ENCODE measurements at regions not wholly inside any gene's neighbourhood (a gene's known extent, or its start where the extent isn't known, plus 50 kb on each side); places are given as distances from the start of the nearest gene placed in this dataset.

DNA sequence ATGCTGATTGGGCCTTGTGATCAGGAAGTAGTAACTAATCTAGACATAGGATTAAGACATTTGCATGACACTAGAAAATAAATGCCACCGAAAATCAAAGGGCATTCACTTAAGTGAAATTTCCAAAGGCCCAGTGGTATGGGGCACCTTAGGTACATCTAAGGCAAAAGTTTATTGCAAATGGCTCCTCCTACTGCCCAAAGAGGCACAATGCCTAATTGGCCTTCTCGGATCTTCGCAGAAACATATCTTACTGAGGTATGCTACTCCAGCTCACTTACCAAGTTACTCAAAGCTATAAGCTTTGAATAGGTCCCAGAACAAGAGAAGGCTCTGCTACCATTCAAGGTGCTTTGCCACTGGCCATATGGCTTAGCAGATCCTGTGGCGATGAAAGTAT, 174.8 kb upstream of the CXCL13 start:
- intact Hi-C loops (cut with micrococcal nuclease; ENCODE audit: unreplicated experiment), result loop anchor here (5.0 kb wide), 2 partner anchors 64 to 189 kb away; no protein-coding TSS in a partner anchor

More for the DNA sequence above, 174.8 kb upstream of the CXCL13 start:
- Histone ChIP-seq H3K9ac (ENCODE audit: insufficient read depth, low read depth, low read length) (no peak overlapping the region), H4K20me1 (ENCODE audit: insufficient read depth, low read length) (no peaks in the 10 kb centered on the region), H3K4me2 (ENCODE audit: low read depth, low read length) (no peak overlapping the region), H3K79me2 (ENCODE audit: insufficient read depth, low read length) (no peaks in the 10 kb centered on the region), H3K4me3 (replicated peaks in 1 of 3; ENCODE audit: insufficient read depth in 1 of 3, low read depth in 2 of 3, low read length in 3 of 3) (no peak overlapping the region), H3K27me3 (ENCODE audit: control insufficient read depth in 1 of 2, insufficient read depth in 2 of 2, low read length in 2 of 2) (no peaks in the 10 kb centered on the region), H3K27ac (ENCODE audit: extremely low read length, insufficient read depth, low read length) (no peak overlapping the region), H2AFZ (ENCODE audit: low read length) (no peak overlapping the region), H3K9me3 (ENCODE audit: low read length) (no peaks in the 10 kb centered on the region), H3K4me1 (ENCODE audit: insufficient read depth, low read length) (no peaks in the 10 kb centered on the region), H3K36me3 (replicated peaks in 1 of 2; ENCODE audit: control insufficient read depth in 1 of 2, insufficient read depth in 2 of 2, low read length in 2 of 2) (no peaks in the 10 kb centered on the region)
- ATAC-seq (no peak), DNase-seq (ENCODE audit: low spot score) (no peak), FAIRE-seq (no peak)
- BruUV-seq (replicated peaks), result no TSS peak
- ChIA-PET CTCF (ENCODE audit: low intra/inter-chr PET ratio, low total read pairs) (no interaction called here), POLR2A (no interaction called here)
- in situ Hi-C loops (cut with HindIII; ENCODE audit: extremely low pct_ligation_motif_present, low pct_unique_long_range_greater_than_20kb), result loop anchor here (5.0 kb wide), 1 partner anchor 44 kb away; no protein-coding TSS in a partner anchor
- TF ChIP-seq KLF9 (CRISPR knock-in tag; IDR thresholded peaks at IDR 0.05; ENCODE audit: low read depth), result no peak
- TF ChIP-seq HMG20A (CRISPR knock-in tag; IDR thresholded peaks at IDR 0.05; ENCODE audit: borderline replicate concordance), result no peak
- no peak for TF ChIP-seq KMT2A (CRISPR knock-in tag; IDR thresholded peaks at IDR 0.05)
- TF ChIP-seq, protein P1, sequence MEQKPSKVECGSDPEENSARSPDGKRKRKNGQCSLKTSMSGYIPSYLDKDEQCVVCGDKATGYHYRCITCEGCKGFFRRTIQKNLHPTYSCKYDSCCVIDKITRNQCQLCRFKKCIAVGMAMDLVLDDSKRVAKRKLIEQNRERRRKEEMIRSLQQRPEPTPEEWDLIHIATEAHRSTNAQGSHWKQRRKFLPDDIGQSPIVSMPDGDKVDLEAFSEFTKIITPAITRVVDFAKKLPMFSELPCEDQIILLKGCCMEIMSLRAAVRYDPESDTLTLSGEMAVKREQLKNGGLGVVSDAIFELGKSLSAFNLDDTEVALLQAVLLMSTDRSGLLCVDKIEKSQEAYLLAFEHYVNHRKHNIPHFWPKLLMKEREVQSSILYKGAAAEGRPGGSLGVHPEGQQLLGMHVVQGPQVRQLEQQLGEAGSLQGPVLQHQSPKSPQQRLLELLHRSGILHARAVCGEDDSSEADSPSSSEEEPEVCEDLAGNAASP (CRISPR knock-in tag; IDR thresholded peaks at IDR 0.05; ENCODE audit: borderline replicate concordance), result no peak
- TF ChIP-seq, protein P2, sequence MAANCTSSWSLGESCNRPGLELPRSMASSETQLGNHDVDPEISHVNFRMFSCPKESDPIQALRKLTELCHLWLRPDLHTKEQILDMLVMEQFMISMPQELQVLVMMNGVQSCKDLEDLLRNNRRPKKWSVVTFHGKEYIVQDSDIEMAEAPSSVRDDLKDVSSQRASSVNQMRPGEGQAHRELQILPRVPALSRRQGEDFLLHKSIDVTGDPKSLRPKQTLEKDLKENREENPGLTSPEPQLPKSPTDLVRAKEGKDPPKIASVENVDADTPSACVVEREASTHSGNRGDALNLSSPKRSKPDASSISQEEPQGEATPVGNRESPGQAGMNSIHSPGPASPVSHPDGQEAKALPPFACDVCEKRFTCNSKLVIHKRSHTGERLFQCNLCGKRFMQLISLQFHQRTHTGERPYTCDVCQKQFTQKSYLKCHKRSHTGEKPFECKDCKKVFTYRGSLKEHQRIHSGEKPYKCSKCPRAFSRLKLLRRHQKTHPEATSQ (CRISPR knock-in tag; IDR thresholded peaks at IDR 0.05; ENCODE audit: borderline replicate concordance), result no peak
- TF ChIP-seq ZNF460 (CRISPR knock-in tag; IDR thresholded peaks at IDR 0.05; ENCODE audit: borderline replicate concordance), result no peak
- TF ChIP-seq RBAK (CRISPR knock-in tag; IDR thresholded peaks at IDR 0.05), result no peak
- no peak for TF ChIP-seq RELA (CRISPR knock-in tag; IDR thresholded peaks at IDR 0.05)
- no peak for TF ChIP-seq ZNF251 (CRISPR knock-in tag; IDR thresholded peaks at IDR 0.05)
- TF ChIP-seq ZNF207 (IDR thresholded peaks at IDR 0.05; ENCODE audit: borderline replicate concordance), result no peak
- TF ChIP-seq ZNF816 (CRISPR knock-in tag; IDR thresholded peaks at IDR 0.05; ENCODE audit: borderline replicate concordance), result no peak
- TF ChIP-seq ZBTB1 (CRISPR knock-in tag; IDR thresholded peaks at IDR 0.05; ENCODE audit: borderline replicate concordance), result no peak
- TF ChIP-seq MAFF (IDR thresholded peaks at IDR 0.05; ENCODE audit: low read depth, low read length), result no peak
- no peak for TF ChIP-seq CAMTA2 (CRISPR knock-in tag; IDR thresholded peaks at IDR 0.05; ENCODE audit: borderline replicate concordance)
- TF ChIP-seq, protein P3, sequence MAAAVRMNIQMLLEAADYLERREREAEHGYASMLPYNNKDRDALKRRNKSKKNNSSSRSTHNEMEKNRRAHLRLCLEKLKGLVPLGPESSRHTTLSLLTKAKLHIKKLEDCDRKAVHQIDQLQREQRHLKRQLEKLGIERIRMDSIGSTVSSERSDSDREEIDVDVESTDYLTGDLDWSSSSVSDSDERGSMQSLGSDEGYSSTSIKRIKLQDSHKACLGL (CRISPR knock-in tag; IDR thresholded peaks at IDR 0.05), result no peak
- TF ChIP-seq, protein P4, sequence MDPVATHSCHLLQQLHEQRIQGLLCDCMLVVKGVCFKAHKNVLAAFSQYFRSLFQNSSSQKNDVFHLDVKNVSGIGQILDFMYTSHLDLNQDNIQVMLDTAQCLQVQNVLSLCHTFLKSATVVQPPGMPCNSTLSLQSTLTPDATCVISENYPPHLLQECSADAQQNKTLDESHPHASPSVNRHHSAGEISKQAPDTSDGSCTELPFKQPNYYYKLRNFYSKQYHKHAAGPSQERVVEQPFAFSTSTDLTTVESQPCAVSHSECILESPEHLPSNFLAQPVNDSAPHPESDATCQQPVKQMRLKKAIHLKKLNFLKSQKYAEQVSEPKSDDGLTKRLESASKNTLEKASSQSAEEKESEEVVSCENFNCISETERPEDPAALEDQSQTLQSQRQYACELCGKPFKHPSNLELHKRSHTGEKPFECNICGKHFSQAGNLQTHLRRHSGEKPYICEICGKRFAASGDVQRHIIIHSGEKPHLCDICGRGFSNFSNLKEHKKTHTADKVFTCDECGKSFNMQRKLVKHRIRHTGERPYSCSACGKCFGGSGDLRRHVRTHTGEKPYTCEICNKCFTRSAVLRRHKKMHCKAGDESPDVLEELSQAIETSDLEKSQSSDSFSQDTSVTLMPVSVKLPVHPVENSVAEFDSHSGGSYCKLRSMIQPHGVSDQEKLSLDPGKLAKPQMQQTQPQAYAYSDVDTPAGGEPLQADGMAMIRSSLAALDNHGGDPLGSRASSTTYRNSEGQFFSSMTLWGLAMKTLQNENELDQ (CRISPR knock-in tag; IDR thresholded peaks at IDR 0.05; ENCODE audit: borderline replicate concordance), result no peak
- 40% methylated on average over 4 of the region's 4 CpGs for WGBS (ENCODE audit: low lambda C conversion rate)

Data from HepG2 (cell line).